ENCODE measurements at regions not wholly inside any gene's neighbourhood (a gene's known extent, or its start where the extent isn't known, plus 50 kb on each side); places are given as distances from the start of the nearest gene placed in this dataset.

- H3K36me3 ChIP-seq (replicated peaks in 1 of 2; ENCODE audit: control insufficient read depth in 1 of 2, insufficient read depth in 2 of 2, low read length in 2 of 2), result no peaks in the 10 kb centered on the region
- no peak overlapping the region for H3K9ac ChIP-seq (ENCODE audit: insufficient read depth, low read depth, low read length)
- H3K27me3 ChIP-seq (ENCODE audit: control insufficient read depth in 1 of 2, insufficient read depth in 2 of 2, low read length in 2 of 2), result no peaks in the 10 kb centered on the region
- DNase-seq (ENCODE audit: low spot score) (no peak), ATAC-seq (no peak), FAIRE-seq (no peak)
- no peak overlapping the region for H3K4me2 ChIP-seq (ENCODE audit: low read depth, low read length)
- no peaks in the 10 kb centered on the region for H3K4me1 ChIP-seq (ENCODE audit: insufficient read depth, low read length)
- in situ Hi-C loops (cut with HindIII; ENCODE audit: extremely low pct_ligation_motif_present, low pct_unique_long_range_greater_than_20kb) (no loop called here), intact Hi-C loops (cut with micrococcal nuclease; ENCODE audit: unreplicated experiment) (no loop called here)
- H3K79me2 ChIP-seq (ENCODE audit: insufficient read depth, low read length), result no peaks in the 10 kb centered on the region
- H3K27ac ChIP-seq (ENCODE audit: extremely low read length, insufficient read depth, low read length), result no peak overlapping the region
- H3K4me3 ChIP-seq (replicated peaks in 1 of 3; ENCODE audit: insufficient read depth in 1 of 3, low read depth in 2 of 3, low read length in 3 of 3), result no peak overlapping the region
- no TSS peak for BruUV-seq (replicated peaks)
- ChIA-PET POLR2A (no interaction called here), CTCF (ENCODE audit: low intra/inter-chr PET ratio, low total read pairs) (no interaction called here)
- H4K20me1 ChIP-seq (ENCODE audit: insufficient read depth, low read length), result no peaks in the 10 kb centered on the region
- TF ChIP-seq ZNF703 (CRISPR knock-in tag; IDR thresholded peaks at IDR 0.05; ENCODE audit: borderline replicate concordance) (no peak), ZNF225 (CRISPR knock-in tag; IDR thresholded peaks at IDR 0.05) (no peak), TFDP2 (CRISPR knock-in tag; IDR thresholded peaks at IDR 0.05) (no peak), ZNF746 (CRISPR knock-in tag; IDR thresholded peaks at IDR 0.05) (no peak), ZNF280B (CRISPR knock-in tag; IDR thresholded peaks at IDR 0.05; ENCODE audit: borderline replicate concordance) (no peak), ZNF615 (CRISPR knock-in tag; IDR thresholded peaks at IDR 0.05; ENCODE audit: borderline replicate concordance) (no peak), SMAD1 (CRISPR knock-in tag; IDR thresholded peaks at IDR 0.05; ENCODE audit: borderline replicate concordance, low read depth) (no peak)
- 0% methylated on average over 1 of the region's 2 CpGs for WGBS (ENCODE audit: low lambda C conversion rate)
- H2AFZ ChIP-seq (ENCODE audit: low read length), result no peak overlapping the region
- no peaks in the 10 kb centered on the region for H3K9me3 ChIP-seq (ENCODE audit: low read length)
These were observed 596.5 kb downstream of the SPOCK3 start for GRCh38 chr4:166637816-166638215.
